Astrocyte of the spinal cord (primary cell): ENCODE measurements at regions not wholly inside any gene's neighbourhood (a gene's known extent, or its start where the extent isn't known, plus 50 kb on each side); places are given as distances from the start of the nearest gene placed in this dataset.
"Not testable (repeated sequence)": the region's sequence is repeated elsewhere in the genome, so short reads cannot be mapped to it uniquely, and the experiment has no call there.

Source experiments
- DNase-seq: peaks from one replicate; pipeline ENCODE4 v3.0.0; 2011; ENCODE audit warnings: low read depth, low spot score
- H3K4me3 ChIP-seq: 2 replicates; pipeline ENCODE4 v1.5.1; 2011; ENCODE audit warnings: low read depth, mild to moderate bottlenecking, low read length, moderate library complexity
- in situ Hi-C: cut with HindIII; loops from 2 replicates; pipeline ENCODE4 v1.10.0; 2017; ENCODE audit warnings: low sequenced_read_pairs
- TF ChIP-seq, protein P1 (sequence below): IDR thresholded peaks from 2 replicates; pipeline ENCODE4 v1.5.1; 2012; ENCODE audit warnings: low read depth, mild to moderate bottlenecking, low read length, inconsistent platforms

DNA sequence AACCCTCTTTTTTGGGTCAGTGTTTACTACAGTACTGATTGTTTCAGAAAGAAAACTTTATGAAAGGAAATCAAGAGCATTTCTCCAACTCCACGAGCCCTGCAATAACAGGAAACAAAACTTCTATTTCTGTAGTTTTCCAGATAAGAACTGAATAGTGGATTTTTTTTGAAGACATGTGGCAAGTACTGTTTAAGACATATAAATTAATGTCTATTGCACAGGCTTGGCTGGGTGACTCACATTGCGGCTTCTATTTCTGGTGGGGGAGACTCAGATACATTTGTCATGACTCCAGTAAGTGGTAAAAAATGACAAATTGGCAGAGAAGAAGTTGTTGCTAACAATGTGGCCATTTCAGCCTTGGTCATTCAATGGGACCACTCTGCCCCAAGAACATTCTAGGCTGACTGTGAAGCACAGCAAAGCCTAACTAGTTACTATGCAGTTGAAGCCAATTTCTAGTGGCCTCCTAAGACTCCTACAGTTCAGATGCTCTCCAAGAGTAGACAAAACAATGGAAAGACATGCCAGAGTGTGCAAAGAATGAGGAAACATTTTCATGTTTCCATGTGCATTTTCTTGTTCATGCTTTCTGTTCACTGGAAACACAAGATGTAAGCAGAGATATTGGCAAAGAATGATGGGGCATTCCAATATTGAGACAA is 200.9 kb downstream of the EDN1 start:
- in situ Hi-C loops, result no loop called here
- no peak overlapping the region for H3K4me3 ChIP-seq
- peak; percentile 92 for DNase-seq
- TF ChIP-seq, protein P1, sequence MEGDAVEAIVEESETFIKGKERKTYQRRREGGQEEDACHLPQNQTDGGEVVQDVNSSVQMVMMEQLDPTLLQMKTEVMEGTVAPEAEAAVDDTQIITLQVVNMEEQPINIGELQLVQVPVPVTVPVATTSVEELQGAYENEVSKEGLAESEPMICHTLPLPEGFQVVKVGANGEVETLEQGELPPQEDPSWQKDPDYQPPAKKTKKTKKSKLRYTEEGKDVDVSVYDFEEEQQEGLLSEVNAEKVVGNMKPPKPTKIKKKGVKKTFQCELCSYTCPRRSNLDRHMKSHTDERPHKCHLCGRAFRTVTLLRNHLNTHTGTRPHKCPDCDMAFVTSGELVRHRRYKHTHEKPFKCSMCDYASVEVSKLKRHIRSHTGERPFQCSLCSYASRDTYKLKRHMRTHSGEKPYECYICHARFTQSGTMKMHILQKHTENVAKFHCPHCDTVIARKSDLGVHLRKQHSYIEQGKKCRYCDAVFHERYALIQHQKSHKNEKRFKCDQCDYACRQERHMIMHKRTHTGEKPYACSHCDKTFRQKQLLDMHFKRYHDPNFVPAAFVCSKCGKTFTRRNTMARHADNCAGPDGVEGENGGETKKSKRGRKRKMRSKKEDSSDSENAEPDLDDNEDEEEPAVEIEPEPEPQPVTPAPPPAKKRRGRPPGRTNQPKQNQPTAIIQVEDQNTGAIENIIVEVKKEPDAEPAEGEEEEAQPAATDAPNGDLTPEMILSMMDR, result no peak

DNA sequence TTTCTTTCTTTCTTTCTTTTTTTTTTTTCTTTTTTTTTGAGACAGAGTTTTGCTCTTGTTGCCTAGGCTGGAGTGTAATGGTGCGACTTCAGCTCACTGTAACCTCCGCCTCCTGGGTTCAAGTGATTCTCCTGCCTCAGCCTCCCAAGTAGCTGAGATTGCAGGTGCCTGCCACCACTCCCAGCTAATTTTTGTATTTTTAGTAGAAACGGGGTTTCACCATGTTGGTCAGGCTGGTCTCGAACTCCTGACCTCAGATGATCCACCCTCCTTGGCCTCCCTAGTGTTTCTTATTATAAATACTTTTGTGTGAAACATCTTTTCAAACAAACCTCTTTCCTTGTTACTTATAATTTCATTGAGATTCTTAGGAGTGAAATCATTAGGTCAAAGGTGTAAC is 202.8 kb downstream of the EDN1 start:
- in situ Hi-C loops, DNase-seq, H3K4me3 ChIP-seq: not testable (repeated sequence)

DNA sequence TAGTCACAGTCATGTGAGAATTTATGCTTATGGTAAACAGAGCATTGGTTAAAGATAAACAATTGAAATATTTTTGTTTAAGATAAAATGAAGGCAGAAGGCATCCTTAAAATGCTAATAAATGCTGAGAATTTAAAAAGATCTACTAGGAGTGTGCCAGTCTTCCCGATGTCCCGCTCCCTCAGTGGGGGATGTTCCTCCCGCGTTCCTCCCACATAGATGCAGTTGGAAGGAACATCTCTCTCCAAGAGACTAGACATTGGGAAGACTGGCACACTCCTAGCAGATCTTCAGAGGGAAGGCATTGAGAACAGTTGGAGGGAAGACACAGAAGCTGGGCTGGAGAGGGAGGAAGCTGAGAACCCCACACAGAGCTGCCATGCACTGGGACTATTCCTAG is 203.3 kb downstream of the EDN1 start:
- H3K4me3 ChIP-seq, result no peak overlapping the region
- in situ Hi-C loops, result no loop called here
- DNase-seq, result no peak
- TF ChIP-seq, protein P1, result no peak

DNA sequence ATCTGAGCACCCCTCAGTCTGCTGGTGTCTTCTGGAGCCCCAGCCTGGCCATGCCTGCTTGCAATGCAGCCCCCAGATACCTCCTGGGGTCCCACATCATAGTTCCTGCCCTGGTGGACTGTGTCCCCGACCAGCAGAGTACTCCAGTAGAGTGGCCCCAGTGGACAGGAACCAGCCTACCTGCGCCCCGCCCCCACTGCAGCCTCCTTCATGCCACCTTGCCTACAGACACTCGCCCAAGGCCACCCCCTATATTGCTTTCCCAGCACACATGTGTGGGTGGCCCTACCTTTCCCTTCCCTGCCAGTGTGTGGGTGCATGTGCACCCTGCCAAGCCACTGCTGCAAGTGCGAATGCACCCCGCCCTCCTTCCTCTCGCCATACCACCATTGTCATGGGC is 204.0 kb downstream of the EDN1 start:
- in situ Hi-C loops, result no loop called here
- no peak overlapping the region for H3K4me3 ChIP-seq
- DNase-seq, result no peak
- TF ChIP-seq, protein P1, result no peak

DNA sequence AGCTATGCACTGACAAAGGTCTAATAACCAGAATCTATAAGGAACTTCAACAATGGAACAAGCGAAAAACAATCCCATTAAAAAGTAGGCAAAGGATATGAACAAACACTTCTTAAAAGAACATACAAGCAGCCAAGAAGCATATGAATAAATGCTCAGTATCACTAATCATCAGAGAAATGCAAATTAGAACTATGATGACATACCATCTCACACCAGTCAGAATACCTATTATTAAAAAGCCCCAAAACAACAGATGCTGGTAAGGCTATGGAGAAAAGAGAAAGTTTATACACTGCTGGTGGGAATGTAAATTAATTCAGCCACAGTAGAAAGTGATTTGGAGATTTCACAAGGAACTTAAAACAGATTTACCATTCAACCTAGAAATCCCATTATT is 211.8 kb downstream of the EDN1 start:
- TF ChIP-seq, protein P1, result no peak
- DNase-seq, result no peak
- in situ Hi-C loops, result no loop called here
- no peak overlapping the region for H3K4me3 ChIP-seq

DNA sequence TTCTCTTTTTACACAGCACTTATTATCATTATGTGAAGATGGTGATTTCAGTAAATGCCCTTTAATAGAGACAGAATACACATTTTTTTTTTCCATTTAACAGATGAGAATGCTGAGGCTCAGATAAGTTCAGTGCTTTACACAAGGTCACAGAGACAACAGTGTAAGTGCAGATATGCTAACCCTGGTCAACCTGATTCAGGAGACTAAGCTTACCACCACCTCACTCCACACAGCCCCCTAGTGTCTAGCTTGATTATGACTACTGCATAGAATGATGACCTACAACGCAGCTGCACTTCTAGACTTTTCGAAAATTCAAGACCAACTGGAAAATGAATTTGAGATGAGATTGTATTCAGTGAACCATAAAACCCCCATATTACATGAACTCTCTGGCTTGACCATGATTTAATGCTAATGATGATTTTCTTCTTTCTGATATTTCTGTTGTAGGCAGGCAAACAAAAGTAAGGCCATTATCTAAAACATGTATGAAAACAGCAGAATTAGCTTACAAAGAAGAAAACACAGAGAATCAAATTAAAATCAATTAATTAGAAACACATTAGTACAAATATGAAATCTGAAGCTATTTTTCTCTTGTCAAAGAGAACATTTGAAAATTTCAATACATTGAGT is 212.1 kb upstream of the PHACTR1 start:
- TF ChIP-seq, protein P1, result peak; percentile 46
- no peak for DNase-seq
- in situ Hi-C loops, result no loop called here
- H3K4me3 ChIP-seq, result no peak overlapping the region

DNA sequence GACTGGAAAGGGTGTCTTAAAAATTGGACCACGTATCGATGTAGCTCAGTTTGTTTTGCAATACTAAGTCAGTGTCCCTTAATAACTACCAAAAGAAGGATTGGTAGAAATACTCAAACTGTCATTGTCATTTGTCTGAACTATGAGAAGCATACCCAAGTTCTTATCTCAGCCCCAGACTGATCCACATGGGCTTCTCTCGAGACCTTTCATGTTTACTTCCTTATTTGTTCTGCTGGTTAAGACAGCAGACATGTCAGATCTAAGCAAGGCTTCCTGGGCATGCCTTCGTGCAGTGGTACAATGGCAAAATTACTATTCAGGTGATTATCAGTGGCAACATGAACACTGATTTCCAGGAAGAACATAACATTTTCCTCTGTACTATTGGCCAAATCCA is 211.1 kb upstream of the PHACTR1 start:
- no peak for DNase-seq
- in situ Hi-C loops, result no loop called here
- H3K4me3 ChIP-seq, result no peak overlapping the region
- TF ChIP-seq, protein P1, result no peak
